AML-193 (cell line): ENCODE measurements at regions not wholly inside any gene's neighbourhood (a gene's known extent, or its start where the extent isn't known, plus 50 kb on each side); places are given as distances from the start of the nearest gene placed in this dataset.
"Not testable (repeated sequence)": the region's sequence is repeated elsewhere in the genome, so short reads cannot be mapped to it uniquely, and the experiment has no call there.

ENCODE experiments used
- DNase-seq, 2 experiments: peaks; one replicate each; lab custom pipeline; 2025; lab: John Stamatoyannopoulos, UW

GRCh38 chr4:30148828-30149227 is 571.3 kb upstream of the PCDH7 start:
- not testable (repeated sequence) for DNase-seq

- not testable (repeated sequence) for DNase-seq
These were observed 570.6 kb upstream of the PCDH7 start for GRCh38 chr4:30149539-30149938.

- DNase-seq: no peak
These were observed 566.7 kb upstream of the PCDH7 start for GRCh38 chr4:30153427-30153826.

GRCh38 chr4:30160140-30160539 is 560.0 kb upstream of the PCDH7 start:
- DNase-seq: no peak

GRCh38 chr4:30172416-30172815 is 547.8 kb upstream of the PCDH7 start:
- DNase-seq: no peak

- DNase-seq: no peak
These were observed 538.7 kb upstream of the PCDH7 start for GRCh38 chr4:30181512-30181911.

GRCh38 chr4:30181918-30182317 is 538.3 kb upstream of the PCDH7 start:
- no peak for DNase-seq

- DNase-seq: no peak
These were observed 537.4 kb upstream of the PCDH7 start for GRCh38 chr4:30182786-30183185.

- DNase-seq: no peak
These were observed 528.3 kb upstream of the PCDH7 start for GRCh38 chr4:30191902-30192301.

- DNase-seq: no peak
These were observed 512.8 kb upstream of the PCDH7 start for GRCh38 chr4:30207389-30207788.

GRCh38 chr4:30208731-30209435 is 511.3 kb upstream of the PCDH7 start:
- DNase-seq: no peak

- not testable (repeated sequence) for DNase-seq
These were observed 504.2 kb upstream of the PCDH7 start for GRCh38 chr4:30215973-30216372.

GRCh38 chr4:30245140-30245539 is 475.0 kb upstream of the PCDH7 start:
- no peak for DNase-seq

GRCh38 chr4:30256116-30256832 is 463.9 kb upstream of the PCDH7 start:
- DNase-seq: no peak

GRCh38 chr4:30258949-30259348 is 461.2 kb upstream of the PCDH7 start:
- no peak for DNase-seq

- DNase-seq: no peak
These were observed 457.8 kb upstream of the PCDH7 start for GRCh38 chr4:30262379-30262778.

- no peak for DNase-seq
These were observed 455.7 kb upstream of the PCDH7 start for GRCh38 chr4:30264465-30264864.

- no peak for DNase-seq
These were observed 454.5 kb upstream of the PCDH7 start for GRCh38 chr4:30265716-30266115.

- no peak for DNase-seq
These were observed 451.8 kb upstream of the PCDH7 start for GRCh38 chr4:30268370-30268769.

GRCh38 chr4:30269850-30270249 is 450.3 kb upstream of the PCDH7 start:
- DNase-seq: no peak

GRCh38 chr4:30281986-30282385 is 438.2 kb upstream of the PCDH7 start:
- no peak for DNase-seq

- DNase-seq: no peak
These were observed 436.8 kb upstream of the PCDH7 start for GRCh38 chr4:30283336-30283735.

GRCh38 chr4:30294295-30294694 is 425.9 kb upstream of the PCDH7 start:
- DNase-seq: no peak

GRCh38 chr4:30295652-30296051 is 424.5 kb upstream of the PCDH7 start:
- no peak for DNase-seq
